Gastrocnemius medialis (tissue), 4 donors: ENCODE measurements at regions not wholly inside any gene's neighbourhood (a gene's known extent, or its start where the extent isn't known, plus 50 kb on each side); places are given as distances from the start of the nearest gene placed in this dataset.

ENCODE experiments used
- CTCF ChIP-seq, 5 experiments: fragments of 450-650 bp in 3 of 5; fragments of 200-600 bp in 2 of 5; sonication (generic) in 2 of 5; IDR thresholded peaks in 4 of 5; conservative IDR thresholded peaks in 1 of 5; 1 replicate in 4 of 5; 2 replicates in 1 of 5; pipeline ENCODE4 v1.5.1; 2016 to 2019; ENCODE audit warnings: antibody characterized with exemption in 5 of 5, mild to moderate bottlenecking in 3 of 5, moderate library complexity in 3 of 5
- POLR2A ChIP-seq, 2 donors: fragments of 450-650 bp; IDR thresholded peaks; one replicate each; pipeline ENCODE4 v1.6.1; 2017; ENCODE audit warnings: antibody characterized with exemption in 2 of 2, mild to moderate bottlenecking in 2 of 2, moderate library complexity in 2 of 2

- TF ChIP-seq CTCF (IDR thresholded peaks at IDR 0.05 in 4 of 5, conservative IDR thresholded peaks at IDR 0.05 in 1 of 5) = no peak
- TF ChIP-seq POLR2A (IDR thresholded peaks at IDR 0.05) = no peak
Measured at GRCh38 chr19:16014923-16015804, 61.1 kb upstream of the TPM4 start.
